GM12891 (cell line): ENCODE measurements at regions not wholly inside any gene's neighbourhood (a gene's known extent, or its start where the extent isn't known, plus 50 kb on each side); places are given as distances from the start of the nearest gene placed in this dataset.

Source experiments
- DNase-seq: peaks from one replicate; pipeline ENCODE4 v3.0.0; 2011; ENCODE audit warnings: low spot score; ENCODE audit not compliant: insufficient read length
- FAIRE-seq: peaks from 2 replicates; lab custom pipeline; 2011; peaks lifted over from hg19 to GRCh38; lab: Jason Lieb, UNC
- PAX5 ChIP-seq: IDR thresholded peaks from 2 replicates; pipeline ENCODE4 v1.6.1; 2011; ENCODE audit warnings: low read length, moderate library complexity, mild to moderate bottlenecking; ENCODE audit not compliant: insufficient read depth, severe bottlenecking
- POLR2A ChIP-seq: IDR thresholded peaks from 2 replicates; pipeline ENCODE4 v1.6.1; 2011; ENCODE audit warnings: low read depth, low read length, control low read depth
- POLR2AphosphoS5 ChIP-seq: IDR thresholded peaks from 2 replicates; pipeline ENCODE4 v1.6.1; 2011; ENCODE audit warnings: low read depth, low read length, control low read depth
- POU2F2 ChIP-seq: IDR thresholded peaks from 2 replicates; pipeline ENCODE4 v1.6.1; 2011; ENCODE audit warnings: low read depth, mild to moderate bottlenecking, control low read depth, low read length, moderate library complexity
- SPI1 ChIP-seq: IDR thresholded peaks from 2 replicates; pipeline ENCODE4 v1.6.1; 2011; ENCODE audit warnings: low read depth, low read length, control low read depth
- TAF1 ChIP-seq: IDR thresholded peaks from 2 replicates; pipeline ENCODE4 v1.6.1; 2011; ENCODE audit warnings: low read depth, low read length, control low read depth

GRCh38 chr5:24320643-24321042, 324.1 kb downstream of the CDH10 start:
- DNase-seq (no peak), FAIRE-seq (no peak)
- TF ChIP-seq TAF1 (no peak), POLR2AphosphoS5 (no peak), POU2F2 (no peak), POLR2A (no peak)

GRCh38 chr5:24325306-24325832, 319.4 kb downstream of the CDH10 start:
- no peak for DNase-seq
- no peak for FAIRE-seq
- TF ChIP-seq POU2F2: no peak
- TF ChIP-seq TAF1: no peak
- TF ChIP-seq SPI1: no peak

- FAIRE-seq (no peak), DNase-seq (no peak)
- TF ChIP-seq POLR2AphosphoS5 (no peak), POLR2A (no peak), POU2F2 (no peak), TAF1 (no peak), PAX5 (no peak), SPI1 (no peak)
Observed at GRCh38 chr5:24331531-24331930, 313.2 kb downstream of the CDH10 start.

GRCh38 chr5:24347158-24347557, 297.6 kb downstream of the CDH10 start:
- TF ChIP-seq POLR2A (no peak), TAF1 (no peak)
- DNase-seq: no peak
- no peak for FAIRE-seq

- FAIRE-seq (no peak), DNase-seq (no peak)
- no peak for TF ChIP-seq SPI1
- no peak for TF ChIP-seq POLR2A
- no peak for TF ChIP-seq PAX5
- TF ChIP-seq POU2F2: no peak
- TF ChIP-seq TAF1: no peak
- no peak for TF ChIP-seq POLR2AphosphoS5
Observed at GRCh38 chr5:24351285-24351684, 293.5 kb downstream of the CDH10 start.

- TF ChIP-seq POLR2A (no peak), SPI1 (no peak), TAF1 (no peak), POLR2AphosphoS5 (no peak), PAX5 (no peak), POU2F2 (no peak)
- FAIRE-seq (no peak), DNase-seq (no peak)
Observed at GRCh38 chr5:24353016-24353415, 291.8 kb downstream of the CDH10 start.

GRCh38 chr5:24353611-24354010, 291.2 kb downstream of the CDH10 start:
- no peak for FAIRE-seq
- no peak for DNase-seq
- no peak for TF ChIP-seq POU2F2

GRCh38 chr5:24363789-24364481, 280.8 kb downstream of the CDH10 start:
- TF ChIP-seq POLR2AphosphoS5: no peak
- no peak for TF ChIP-seq POU2F2
- TF ChIP-seq TAF1: no peak
- no peak for TF ChIP-seq SPI1
- no peak for TF ChIP-seq POLR2A
- TF ChIP-seq PAX5: no peak
- DNase-seq: no peak
- no peak for FAIRE-seq

GRCh38 chr5:24364711-24365110, 280.1 kb downstream of the CDH10 start:
- no peak for FAIRE-seq
- no peak for TF ChIP-seq SPI1
- DNase-seq: no peak

GRCh38 chr5:24365406-24365805, 279.4 kb downstream of the CDH10 start:
- DNase-seq (no peak), FAIRE-seq (no peak)
- TF ChIP-seq PAX5 (no peak), POLR2AphosphoS5 (no peak), TAF1 (no peak), POLR2A (no peak), POU2F2 (no peak), SPI1 (no peak)

GRCh38 chr5:24367216-24367615, 277.6 kb downstream of the CDH10 start:
- FAIRE-seq (no peak), DNase-seq (no peak)
- TF ChIP-seq SPI1 (no peak), PAX5 (no peak)

- DNase-seq (no peak), FAIRE-seq (no peak)
- TF ChIP-seq PAX5 (no peak), POU2F2 (no peak), SPI1 (no peak), POLR2A (no peak), POLR2AphosphoS5 (no peak), TAF1 (no peak)
Observed at GRCh38 chr5:24368115-24368514, 276.7 kb downstream of the CDH10 start.
